GM18870 (cell line): ENCODE measurements at regions not wholly inside any gene's neighbourhood (a gene's known extent, or its start where the extent isn't known, plus 50 kb on each side); places are given as distances from the start of the nearest gene placed in this dataset.

ENCODE experiments used
- ATAC-seq: cut with Tn5 transposase; IDR thresholded peaks from one replicate; pipeline ENCODE4 v1.9.1; 2021; ENCODE audit warnings: moderate library complexity; ENCODE audit not compliant: unreplicated experiment

- no peak for ATAC-seq
These were observed 221.3 kb downstream of the SLC6A15 start for GRCh38 chr12:84691266-84691665.

- ATAC-seq = no peak
These were observed 223.0 kb downstream of the SLC6A15 start for GRCh38 chr12:84689638-84690037.

- ATAC-seq = no peak
These were observed 227.2 kb downstream of the SLC6A15 start for GRCh38 chr12:84685379-84685778.

- ATAC-seq = no peak
These were observed 235.8 kb downstream of the SLC6A15 start for GRCh38 chr12:84676787-84677186.

GRCh38 chr12:84661786-84662185 lies 250.8 kb downstream of the SLC6A15 start:
- ATAC-seq = no peak

GRCh38 chr12:84660139-84660538 lies 252.5 kb downstream of the SLC6A15 start:
- ATAC-seq = peak; percentile 62

- no peak for ATAC-seq
These were observed 253.7 kb downstream of the SLC6A15 start for GRCh38 chr12:84658877-84659276.

- no peak for ATAC-seq
These were observed 255.9 kb downstream of the SLC6A15 start for GRCh38 chr12:84656705-84657104.

- ATAC-seq = no peak
These were observed 259.1 kb downstream of the SLC6A15 start for GRCh38 chr12:84653482-84653881.

- no peak for ATAC-seq
These were observed 264.2 kb downstream of the SLC6A15 start for GRCh38 chr12:84648425-84648824.

- ATAC-seq = no peak
These were observed 267.7 kb downstream of the SLC6A15 start for GRCh38 chr12:84644908-84645307.

GRCh38 chr12:84643993-84644392 lies 268.6 kb downstream of the SLC6A15 start:
- no peak for ATAC-seq

- no peak for ATAC-seq
These were observed 270.6 kb downstream of the SLC6A15 start for GRCh38 chr12:84641940-84642545.

- no peak for ATAC-seq
These were observed 273.7 kb downstream of the SLC6A15 start for GRCh38 chr12:84638811-84639368.

- ATAC-seq = no peak
These were observed 274.7 kb downstream of the SLC6A15 start for GRCh38 chr12:84637926-84638325.

GRCh38 chr12:84636801-84637290 lies 275.8 kb downstream of the SLC6A15 start:
- ATAC-seq = no peak

GRCh38 chr12:84634526-84634925 lies 278.1 kb downstream of the SLC6A15 start:
- no peak for ATAC-seq

- no peak for ATAC-seq
These were observed 280.0 kb downstream of the SLC6A15 start for GRCh38 chr12:84632556-84632955.

- ATAC-seq = no peak
These were observed 281.6 kb downstream of the SLC6A15 start for GRCh38 chr12:84631020-84631419.

GRCh38 chr12:84627593-84627992 lies 285.0 kb downstream of the SLC6A15 start:
- no peak for ATAC-seq

GRCh38 chr12:84624601-84625000 lies 288.0 kb downstream of the SLC6A15 start:
- ATAC-seq = no peak

- ATAC-seq = no peak
These were observed 293.5 kb downstream of the SLC6A15 start for GRCh38 chr12:84619053-84619571.
